NCI-H128 (cell line): ENCODE measurements at regions not wholly inside any gene's neighbourhood (a gene's known extent, or its start where the extent isn't known, plus 50 kb on each side); places are given as distances from the start of the nearest gene placed in this dataset.

Experiments
- DNase-seq: peaks from one replicate; lab custom pipeline; 2025; ENCODE audit not compliant: unreplicated experiment; lab: John Stamatoyannopoulos, UW

- no peak for DNase-seq
Observed at GRCh38 chr5:4954048-4954447, 186.1 kb upstream of the ADAMTS16 start.

GRCh38 chr5:4963265-4963664 lies 176.9 kb upstream of the ADAMTS16 start:
- no peak for DNase-seq

- DNase-seq: no peak
Observed at GRCh38 chr5:4969351-4969750, 170.8 kb upstream of the ADAMTS16 start.

- DNase-seq: no peak
Observed at GRCh38 chr5:4970171-4970570, 170.0 kb upstream of the ADAMTS16 start.

- DNase-seq: no peak
Observed at GRCh38 chr5:4976902-4977301, 163.2 kb upstream of the ADAMTS16 start.

- DNase-seq: no peak
Observed at GRCh38 chr5:4977416-4978110, 162.6 kb upstream of the ADAMTS16 start.

GRCh38 chr5:4980201-4980600 lies 159.9 kb upstream of the ADAMTS16 start:
- no peak for DNase-seq

GRCh38 chr5:4981608-4982007 lies 158.5 kb upstream of the ADAMTS16 start:
- DNase-seq: no peak

- no peak for DNase-seq
Observed at GRCh38 chr5:4983701-4984100, 156.4 kb upstream of the ADAMTS16 start.

GRCh38 chr5:4984461-4984860 lies 155.7 kb upstream of the ADAMTS16 start:
- no peak for DNase-seq

- no peak for DNase-seq
Observed at GRCh38 chr5:4987431-4987830, 152.7 kb upstream of the ADAMTS16 start.

- no peak for DNase-seq
Observed at GRCh38 chr5:4989118-4989517, 151.0 kb upstream of the ADAMTS16 start.

- no peak for DNase-seq
Observed at GRCh38 chr5:4990017-4990416, 150.1 kb upstream of the ADAMTS16 start.

- no peak for DNase-seq
Observed at GRCh38 chr5:4990462-4990861, 149.7 kb upstream of the ADAMTS16 start.

- DNase-seq: no peak
Observed at GRCh38 chr5:4991925-4992324, 148.2 kb upstream of the ADAMTS16 start.

GRCh38 chr5:4995014-4995413 lies 145.1 kb upstream of the ADAMTS16 start:
- peak; percentile 75 for DNase-seq

- DNase-seq: no peak
Observed at GRCh38 chr5:5005353-5005752, 134.8 kb upstream of the ADAMTS16 start.

- DNase-seq: no peak
Observed at GRCh38 chr5:5006548-5006947, 133.6 kb upstream of the ADAMTS16 start.

- DNase-seq: no peak
Observed at GRCh38 chr5:5009240-5009639, 130.9 kb upstream of the ADAMTS16 start.

- DNase-seq: no peak
Observed at GRCh38 chr5:5011151-5011550, 129.0 kb upstream of the ADAMTS16 start.

GRCh38 chr5:5014586-5015235 lies 125.4 kb upstream of the ADAMTS16 start:
- DNase-seq: no peak

- DNase-seq: no peak
Observed at GRCh38 chr5:5017827-5018577, 122.1 kb upstream of the ADAMTS16 start.
